ENCODE measurements at regions not wholly inside any gene's neighbourhood (a gene's known extent, or its start where the extent isn't known, plus 50 kb on each side); places are given as distances from the start of the nearest gene placed in this dataset.
"Not testable (repeated sequence)": the region's sequence is repeated elsewhere in the genome, so short reads cannot be mapped to it uniquely, and the experiment has no call there.

DNA sequence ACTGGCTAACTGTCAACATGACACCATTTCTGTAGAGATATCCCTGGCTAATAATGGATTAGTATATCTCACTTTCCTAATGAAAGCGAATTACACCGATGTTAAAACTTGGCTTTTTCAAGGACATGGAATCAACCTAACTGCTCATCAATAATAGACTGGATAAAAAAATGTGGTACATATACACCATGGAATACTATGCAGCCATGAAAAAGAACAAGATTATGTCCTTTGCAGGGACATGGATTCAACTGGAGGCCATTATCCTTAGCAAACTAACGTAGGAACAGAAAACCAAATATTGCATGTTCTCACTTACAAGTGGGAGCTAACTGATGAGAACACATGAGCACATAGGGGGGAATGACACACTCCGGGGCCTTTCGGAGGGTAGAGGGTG, 62.6 kb downstream of the ZIC1 start:
- no peak for DNase-seq

DNA sequence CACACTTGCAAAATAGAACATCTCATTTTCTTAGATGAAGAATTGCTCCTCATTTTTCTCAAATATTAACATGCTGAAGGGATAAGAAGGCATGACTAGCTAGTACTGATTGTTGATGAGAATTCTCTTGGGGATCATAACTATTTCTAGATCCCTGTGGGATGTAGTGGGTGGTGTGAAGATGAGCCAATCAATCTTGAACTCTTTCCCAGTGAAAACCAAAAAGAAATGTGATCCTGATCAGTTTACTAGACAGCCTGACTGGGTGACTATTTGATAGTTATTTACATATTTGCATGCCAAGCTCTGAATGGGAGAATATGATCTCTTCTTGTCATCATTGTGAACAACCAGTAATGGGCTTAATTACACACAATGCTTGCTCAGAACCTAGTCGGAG, 63.7 kb downstream of the ZIC1 start:
- no peak for DNase-seq

DNA sequence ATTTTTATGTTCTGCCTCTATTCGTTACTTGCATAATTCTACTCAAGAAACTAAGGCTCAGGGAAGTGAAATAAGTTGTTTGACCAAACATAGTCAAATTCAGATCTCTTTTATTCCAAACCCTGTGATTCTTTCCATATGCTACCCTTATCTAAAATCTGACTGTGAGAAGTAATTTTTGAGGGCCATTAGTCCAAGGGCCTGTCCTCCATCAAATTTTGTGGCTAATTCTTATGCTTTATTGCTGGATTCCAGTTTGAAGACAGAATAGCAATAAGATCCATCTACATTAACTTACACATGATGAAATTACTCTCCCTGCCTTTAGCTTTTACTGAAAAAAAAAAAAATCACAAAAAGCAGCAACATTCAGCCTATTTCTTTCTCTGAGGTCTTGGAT, 74.0 kb downstream of the ZIC1 start:
- no peak for DNase-seq

- DNase-seq, result no peak
Measured at GRCh38 chr3:147483578-147483977, 74.4 kb downstream of the ZIC1 start.

DNA sequence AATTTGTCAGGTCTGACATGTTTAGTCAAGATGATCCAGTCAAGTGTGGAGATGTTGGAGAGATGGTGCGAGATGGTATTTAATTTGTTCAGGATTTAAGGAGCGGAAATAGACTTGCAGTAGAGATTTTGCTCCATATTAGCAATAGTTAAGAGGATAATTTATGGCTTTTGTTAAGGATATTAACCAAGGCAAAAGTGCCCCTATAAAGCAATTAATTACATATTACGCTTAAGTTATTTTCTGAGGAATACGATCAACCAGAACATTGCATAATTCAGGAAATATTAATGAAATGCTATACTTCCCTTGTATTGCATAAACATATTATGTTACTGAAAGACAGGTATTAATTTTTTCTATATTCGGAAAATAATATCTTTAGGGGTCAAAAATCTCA, 83.9 kb downstream of the ZIC1 start:
- no peak for DNase-seq

GRCh38 chr3:147493666-147494065, 84.5 kb downstream of the ZIC1 start:
- DNase-seq, result no peak

DNA sequence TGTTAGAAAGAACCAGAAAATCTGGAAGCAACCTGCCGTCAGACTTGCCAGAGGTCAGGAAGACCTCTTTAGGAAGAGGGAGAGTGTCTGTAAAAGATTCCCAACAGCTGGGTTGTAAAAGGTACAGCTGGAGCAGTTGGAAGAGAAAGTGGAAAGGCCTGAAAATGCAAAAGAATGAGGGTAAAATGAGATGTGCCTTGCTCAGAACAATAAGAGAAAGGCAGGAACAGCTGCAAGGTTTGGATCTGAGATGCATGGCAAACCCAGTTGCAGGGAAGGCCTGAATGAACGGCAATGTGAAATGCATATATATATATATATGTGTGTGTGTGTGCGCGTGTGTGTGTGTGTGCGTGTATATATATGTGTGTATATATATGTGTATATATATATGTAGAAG, 88.1 kb downstream of the ZIC1 start:
- DNase-seq, result no peak

DNA sequence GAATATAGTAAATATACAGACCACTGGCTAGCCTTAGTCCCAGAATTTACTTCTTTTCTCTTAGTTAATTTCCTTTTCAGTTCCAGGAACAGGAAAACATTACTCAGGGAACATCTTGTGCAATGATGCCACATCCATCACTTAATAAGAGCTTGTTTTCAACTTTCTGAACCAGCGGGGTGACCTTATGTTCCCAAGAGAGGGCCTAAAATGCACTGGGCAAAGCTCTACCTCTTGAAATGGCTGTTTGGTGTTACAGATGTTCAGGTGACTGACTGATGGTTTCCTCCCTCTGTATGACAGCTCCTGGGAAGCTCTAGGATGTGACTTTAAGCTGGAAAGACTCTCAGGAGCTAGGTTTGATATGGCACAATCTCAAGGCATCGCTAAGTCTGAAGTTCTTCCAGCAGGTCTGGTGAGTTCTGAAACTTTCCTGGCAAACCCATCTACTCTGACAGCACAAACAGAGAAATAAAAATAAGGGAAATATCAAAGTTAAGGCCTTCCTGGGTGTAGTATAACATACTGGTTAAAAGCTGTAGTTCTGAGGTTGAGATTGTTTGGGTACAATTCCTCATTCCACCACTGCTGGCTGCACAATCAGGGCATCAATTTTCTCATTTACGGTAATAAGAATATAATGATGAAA, 98.6 kb downstream of the ZIC1 start:
- DNase-seq, result no peak

DNA sequence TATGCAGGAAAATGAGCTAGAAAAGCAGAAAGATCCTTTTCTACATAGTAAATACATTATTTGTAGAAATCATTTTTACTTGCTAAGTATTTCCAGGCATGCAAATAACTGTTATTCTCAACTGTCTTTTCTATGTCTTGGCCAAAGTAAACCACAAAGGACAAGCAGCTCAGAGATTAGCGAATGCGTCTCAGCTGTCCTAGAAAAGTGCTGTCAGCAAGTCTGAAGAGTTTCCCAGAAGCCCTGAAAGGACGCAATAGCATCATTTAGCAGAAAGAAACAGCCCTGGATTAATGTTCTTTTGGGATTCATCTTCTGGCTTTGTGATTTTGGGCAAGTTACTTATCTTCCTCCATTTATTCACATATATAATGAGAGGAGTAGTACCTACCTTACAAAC, 100.3 kb downstream of the ZIC1 start:
- no peak for DNase-seq

- DNase-seq, result no peak
Measured at GRCh38 chr3:147513785-147514184, 104.6 kb downstream of the ZIC1 start.

DNA sequence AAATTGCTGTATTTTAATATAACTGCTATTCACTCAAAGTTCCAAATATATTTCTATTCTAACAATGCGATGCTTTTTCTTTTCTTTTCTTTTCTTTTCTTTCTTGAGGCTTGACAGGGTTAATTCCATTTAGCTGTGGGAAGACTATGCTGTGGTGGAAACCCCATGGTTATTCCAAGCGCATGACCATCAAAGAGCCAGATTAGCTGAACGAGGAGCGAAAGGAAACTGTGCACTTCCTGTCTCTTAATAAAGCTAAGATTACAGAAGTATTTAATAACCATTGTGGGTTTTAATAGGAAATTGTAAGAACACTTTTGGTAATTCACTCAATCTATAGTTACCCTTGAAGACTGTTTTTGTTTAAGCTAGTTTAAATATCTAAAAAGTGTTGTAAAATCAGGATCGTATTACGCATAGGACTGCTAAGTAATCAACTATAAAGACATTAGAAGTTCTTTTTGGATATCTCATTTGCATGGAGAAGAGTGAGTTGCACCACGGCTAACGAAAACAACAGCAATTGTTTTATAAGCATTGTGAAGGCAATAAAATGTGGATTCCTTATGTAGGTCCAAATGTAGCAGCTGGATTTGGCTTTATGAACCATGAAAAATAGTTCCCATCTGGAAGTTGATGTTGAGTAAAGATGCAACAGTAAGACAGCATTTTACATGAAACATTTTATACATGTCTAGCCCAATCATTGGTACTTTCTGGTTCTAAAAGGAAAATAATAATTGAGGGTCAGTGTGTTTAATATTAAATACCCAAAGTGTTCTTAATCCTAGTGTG, 105.4 kb downstream of the ZIC1 start:
- DNase-seq, result no peak

- DNase-seq, result no peak
Measured at GRCh38 chr3:147518465-147518864, 109.3 kb downstream of the ZIC1 start.

GRCh38 chr3:147521646-147522045, 112.5 kb downstream of the ZIC1 start:
- no peak for DNase-seq

GRCh38 chr3:147522780-147523179, 113.6 kb downstream of the ZIC1 start:
- not testable (repeated sequence) for DNase-seq

- no peak for DNase-seq
Measured at GRCh38 chr3:147529551-147529950, 120.4 kb downstream of the ZIC1 start.

DNA sequence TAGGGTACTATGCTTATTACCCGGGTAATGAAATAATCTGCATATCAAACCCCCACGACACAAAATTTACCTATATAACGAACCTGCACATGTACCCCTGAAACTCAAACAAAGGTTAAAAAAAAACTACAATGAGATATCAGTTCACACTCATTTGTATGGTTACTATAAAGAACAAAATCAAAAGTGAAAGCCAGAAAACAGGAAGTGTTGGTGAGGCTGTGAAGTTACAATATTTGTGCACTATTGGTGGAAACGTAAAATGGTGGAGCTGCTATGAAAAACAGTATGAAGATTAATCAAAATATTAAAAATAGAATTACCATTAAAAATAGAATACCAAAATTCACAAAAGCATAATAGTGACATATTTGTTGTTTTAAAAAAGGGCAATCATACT, 128.9 kb downstream of the ZIC1 start:
- DNase-seq, result no peak

DNA sequence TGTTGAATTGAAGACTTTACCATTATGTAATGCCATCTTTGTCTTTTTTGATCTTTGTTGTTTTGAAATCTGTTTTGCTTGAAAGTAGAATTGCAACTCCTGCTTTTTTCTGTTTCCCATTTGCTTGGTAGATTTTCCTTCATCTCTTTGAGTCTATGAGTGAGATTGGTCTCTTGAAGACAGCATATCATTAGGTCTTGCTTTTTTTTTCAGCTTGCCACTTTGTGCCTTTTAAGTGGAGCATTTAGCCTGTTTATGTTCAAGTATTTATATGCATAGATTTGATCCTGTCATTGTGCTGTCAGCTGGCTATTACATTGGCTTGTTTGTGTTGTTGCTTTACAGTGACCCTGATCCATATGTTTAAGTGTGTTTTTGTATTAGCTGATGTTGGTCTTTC, 131.8 kb downstream of the ZIC1 start:
- DNase-seq, result no peak

DNA sequence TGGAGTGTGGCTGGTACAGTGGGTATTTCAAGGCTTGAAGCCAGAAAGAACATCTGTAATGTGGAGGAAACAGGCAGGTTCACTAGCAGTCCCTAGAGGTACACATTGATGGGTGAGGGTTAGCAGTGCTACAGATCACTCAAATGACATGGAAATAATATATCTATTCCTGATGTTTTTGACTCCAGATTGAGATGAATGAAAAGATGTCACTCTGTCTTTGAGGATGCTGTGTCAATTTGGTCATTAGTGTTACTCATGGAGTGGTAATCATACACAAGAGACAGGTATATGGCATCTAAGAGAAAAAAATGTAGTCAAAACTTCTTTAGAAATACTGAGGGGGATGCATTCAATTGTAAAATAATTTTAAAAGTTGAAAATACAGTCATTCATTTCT, 135.1 kb downstream of the ZIC1 start:
- DNase-seq, result no peak

- no peak for DNase-seq
Measured at GRCh38 chr3:147551491-147551890, 142.3 kb downstream of the ZIC1 start.

- no peak for DNase-seq
Measured at GRCh38 chr3:147554332-147554731, 145.2 kb downstream of the ZIC1 start.

GRCh38 chr3:147572970-147573340, 163.8 kb downstream of the ZIC1 start:
- DNase-seq, result no peak

GRCh38 chr3:147574621-147575020, 165.5 kb downstream of the ZIC1 start:
- DNase-seq, result peak; percentile 4

DNA sequence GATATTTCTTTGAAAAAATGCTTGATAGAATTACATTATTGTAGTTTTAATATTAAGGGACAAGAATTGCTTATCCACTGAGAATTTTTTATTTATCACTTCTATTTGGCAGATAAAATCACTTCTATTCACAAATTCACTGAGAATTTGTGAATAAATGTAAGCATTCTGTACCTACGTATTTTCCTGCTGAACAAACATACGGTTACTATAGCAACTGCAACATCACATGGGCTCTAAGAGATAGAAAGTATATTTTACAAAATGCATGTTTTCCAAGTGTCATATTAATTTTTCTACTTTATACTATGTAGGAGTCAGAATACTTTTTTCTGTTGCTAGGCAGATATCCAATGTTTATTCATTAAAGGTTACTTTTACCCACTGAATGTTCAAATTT, 166.2 kb downstream of the ZIC1 start:
- no peak for DNase-seq

DNA sequence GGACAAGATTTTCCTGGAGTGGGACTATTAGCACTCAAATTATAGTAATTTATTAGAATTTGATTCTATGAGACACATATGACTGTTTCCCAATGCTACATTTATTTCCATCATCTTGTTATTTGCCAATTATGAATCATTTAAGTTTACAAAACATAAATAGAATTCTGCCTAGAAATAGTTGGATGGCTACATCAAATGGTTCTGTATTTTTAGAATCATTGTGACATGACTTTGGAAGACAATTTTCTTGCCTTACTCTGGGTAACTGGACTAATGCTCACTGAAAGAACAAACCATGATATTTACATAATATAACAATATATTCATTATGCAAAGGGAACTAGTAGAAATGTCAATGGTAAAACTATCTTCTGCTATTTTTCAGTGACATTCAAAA, 173.5 kb downstream of the ZIC1 start:
- DNase-seq, result no peak

GRCh38 chr3:147589016-147589415, 179.9 kb downstream of the ZIC1 start:
- DNase-seq, result no peak

Measured in retina (tissue), 1 donor.